OCI-LY7 (cell line): ENCODE measurements at regions not wholly inside any gene's neighbourhood (a gene's known extent, or its start where the extent isn't known, plus 50 kb on each side); places are given as distances from the start of the nearest gene placed in this dataset.

Source experiments
- CTCF ChIP-seq: fragments of 200-600 bp; sonication (generic); conservative IDR thresholded peaks from 2 replicates; pipeline ENCODE4 v1.5.1; 2014; ENCODE audit warnings: mild to moderate bottlenecking, antibody characterized with exemption, low read length, moderate library complexity, mixed read lengths
- EZH2phosphoT487 ChIP-seq: fragments of 200-600 bp; sonication (generic); IDR thresholded peaks from 2 replicates; pipeline ENCODE4 v1.6.1; 2018; ENCODE audit warnings: low read depth, borderline replicate concordance, mild to moderate bottlenecking, mixed run types, antibody characterized with exemption, low read length, moderate library complexity, mixed read lengths

- TF ChIP-seq CTCF (no peak), EZH2phosphoT487 (no peak)
These were observed 57.2 kb upstream of the HAPLN1 start for GRCh38 chr5:83777856-83778255.
